ENCODE measurements at regions not wholly inside any gene's neighbourhood (a gene's known extent, or its start where the extent isn't known, plus 50 kb on each side); places are given as distances from the start of the nearest gene placed in this dataset.
A peak's percentile ranks its signal among the peaks of the same experiment; 100 is the strongest.

- Histone ChIP-seq H2AK5ac (ENCODE audit: low read length) (no peak overlapping the region), H3K23ac (ENCODE audit: low read length) (no peak overlapping the region), H2BK15ac (replicated peaks; ENCODE audit: low read depth) (no peak overlapping the region), H3K4me2 (ENCODE audit: low read length) (no peak overlapping the region), H3K4me1 (ENCODE audit: control insufficient read depth, low read depth, low read length) (no peaks in the 10 kb centered on the region), H3K27me3 (ENCODE audit: insufficient read depth, low read length, poor library complexity) (no peaks in the 10 kb centered on the region), H3K9ac (ENCODE audit: low read length) (no peak overlapping the region), H3K36me3 (ENCODE audit: control insufficient read depth, insufficient read depth, low read length) (no peaks in the 10 kb centered on the region), H3K79me2 (ENCODE audit: control insufficient read depth, insufficient read depth, low read length) (no peaks in the 10 kb centered on the region), H2BK5ac (ENCODE audit: low read length) (no peak overlapping the region), H3K79me1 (ENCODE audit: low read length) (no peaks in the 10 kb centered on the region), H4K8ac (ENCODE audit: low read depth, low read length) (no peak overlapping the region), H4K5ac (ENCODE audit: low read length) (no peak overlapping the region), H2BK120ac (ENCODE audit: low read depth, low read length) (no peak overlapping the region), H3K56ac (ENCODE audit: low read length) (no peak overlapping the region), H3K4ac (ENCODE audit: low read depth, low read length) (no peak overlapping the region), H3K18ac (ENCODE audit: low read length) (no peak overlapping the region), H3K27ac (ENCODE audit: low read depth, low read length) (no peak overlapping the region), H3K4me3 (ENCODE audit: low read length) (no peak overlapping the region)
- DNase-seq: peak; percentile 2
- no CpG with 5 or more reads among the region's 5 CpGs for WGBS (ENCODE audit: extremely low coverage, insufficient coverage, low lambda C conversion rate)
Observed at GRCh38 chr5:104576677-104577076, 1014.1 kb upstream of the NUDT12 start.

- no peak overlapping the region for H2AK5ac ChIP-seq (ENCODE audit: low read length)
Observed at GRCh38 chr5:104573949-104574709, 1011.5 kb upstream of the NUDT12 start.

GRCh38 chr5:104569621-104570020 is 1007.0 kb upstream of the NUDT12 start:
- no peaks in the 10 kb centered on the region for H3K79me2 ChIP-seq (ENCODE audit: control insufficient read depth, insufficient read depth, low read length)
- WGBS (ENCODE audit: extremely low coverage, insufficient coverage, low lambda C conversion rate): no CpG with 5 or more reads among the region's 1 CpG
- H3K4me2 ChIP-seq (ENCODE audit: low read length): no peak overlapping the region
- H4K5ac ChIP-seq (ENCODE audit: low read length): no peak overlapping the region
- no peak overlapping the region for H4K8ac ChIP-seq (ENCODE audit: low read depth, low read length)
- H3K4ac ChIP-seq (ENCODE audit: low read depth, low read length): no peak overlapping the region
- H3K27ac ChIP-seq (ENCODE audit: low read depth, low read length): no peak overlapping the region
- H3K23ac ChIP-seq (ENCODE audit: low read length): no peak overlapping the region
- H2BK15ac ChIP-seq (replicated peaks; ENCODE audit: low read depth): no peak overlapping the region
- no peak overlapping the region for H2BK120ac ChIP-seq (ENCODE audit: low read depth, low read length)
- no peak overlapping the region for H3K4me3 ChIP-seq (ENCODE audit: low read length)
- H3K27me3 ChIP-seq (ENCODE audit: insufficient read depth, low read length, poor library complexity): no peaks in the 10 kb centered on the region
- no peak overlapping the region for H3K18ac ChIP-seq (ENCODE audit: low read length)
- H3K56ac ChIP-seq (ENCODE audit: low read length): no peak overlapping the region
- no peak overlapping the region for H2BK5ac ChIP-seq (ENCODE audit: low read length)
- no peaks in the 10 kb centered on the region for H3K4me1 ChIP-seq (ENCODE audit: control insufficient read depth, low read depth, low read length)
- no peak for DNase-seq
- H2AK5ac ChIP-seq (ENCODE audit: low read length): no peak overlapping the region
- no peaks in the 10 kb centered on the region for H3K36me3 ChIP-seq (ENCODE audit: control insufficient read depth, insufficient read depth, low read length)
- no peaks in the 10 kb centered on the region for H3K79me1 ChIP-seq (ENCODE audit: low read length)
- H3K9ac ChIP-seq (ENCODE audit: low read length): no peak overlapping the region

More at GRCh38 chr5:104573949-104574709, 1011.5 kb upstream of the NUDT12 start:
- no peaks in the 10 kb centered on the region for H3K79me1 ChIP-seq (ENCODE audit: low read length)
- H4K5ac ChIP-seq (ENCODE audit: low read length): no peak overlapping the region
- no peak overlapping the region for H3K4me2 ChIP-seq (ENCODE audit: low read length)
- no CpG with 5 or more reads among the region's 4 CpGs for WGBS (ENCODE audit: extremely low coverage, insufficient coverage, low lambda C conversion rate)
- no peaks in the 10 kb centered on the region for H3K4me1 ChIP-seq (ENCODE audit: control insufficient read depth, low read depth, low read length)
- no peak overlapping the region for H4K8ac ChIP-seq (ENCODE audit: low read depth, low read length)
- H3K4me3 ChIP-seq (ENCODE audit: low read length): no peak overlapping the region
- no peaks in the 10 kb centered on the region for H3K36me3 ChIP-seq (ENCODE audit: control insufficient read depth, insufficient read depth, low read length)
- H3K79me2 ChIP-seq (ENCODE audit: control insufficient read depth, insufficient read depth, low read length): no peaks in the 10 kb centered on the region
- no peak overlapping the region for H3K27ac ChIP-seq (ENCODE audit: low read depth, low read length)
- H2BK5ac ChIP-seq (ENCODE audit: low read length): no peak overlapping the region
- no peak overlapping the region for H3K9ac ChIP-seq (ENCODE audit: low read length)
- H3K18ac ChIP-seq (ENCODE audit: low read length): no peak overlapping the region
- DNase-seq: no peak
- H3K4ac ChIP-seq (ENCODE audit: low read depth, low read length): no peak overlapping the region
- no peak overlapping the region for H2BK15ac ChIP-seq (replicated peaks; ENCODE audit: low read depth)
- no peak overlapping the region for H2BK120ac ChIP-seq (ENCODE audit: low read depth, low read length)
- no peaks in the 10 kb centered on the region for H3K27me3 ChIP-seq (ENCODE audit: insufficient read depth, low read length, poor library complexity)
- no peak overlapping the region for H3K56ac ChIP-seq (ENCODE audit: low read length)
- H3K23ac ChIP-seq (ENCODE audit: low read length): no peak overlapping the region

- Histone ChIP-seq H3K56ac (ENCODE audit: low read length) (no peak overlapping the region), H3K23ac (ENCODE audit: low read length) (no peak overlapping the region), H4K5ac (ENCODE audit: low read length) (no peak overlapping the region), H3K79me2 (ENCODE audit: control insufficient read depth, insufficient read depth, low read length) (no peaks in the 10 kb centered on the region), H3K9ac (ENCODE audit: low read length) (no peak overlapping the region), H3K36me3 (ENCODE audit: control insufficient read depth, insufficient read depth, low read length) (no peaks in the 10 kb centered on the region), H2AK5ac (ENCODE audit: low read length) (no peak overlapping the region), H3K27me3 (ENCODE audit: insufficient read depth, low read length, poor library complexity) (no peaks in the 10 kb centered on the region), H2BK15ac (replicated peaks; ENCODE audit: low read depth) (no peak overlapping the region), H2BK5ac (ENCODE audit: low read length) (no peak overlapping the region), H3K4me1 (ENCODE audit: control insufficient read depth, low read depth, low read length) (no peaks in the 10 kb centered on the region), H3K4me3 (ENCODE audit: low read length) (no peak overlapping the region), H3K4ac (ENCODE audit: low read depth, low read length) (no peak overlapping the region), H3K27ac (ENCODE audit: low read depth, low read length) (no peak overlapping the region), H3K79me1 (ENCODE audit: low read length) (no peaks in the 10 kb centered on the region), H3K18ac (ENCODE audit: low read length) (no peak overlapping the region), H4K8ac (ENCODE audit: low read depth, low read length) (no peak overlapping the region), H3K4me2 (ENCODE audit: low read length) (no peak overlapping the region), H2BK120ac (ENCODE audit: low read depth, low read length) (no peak overlapping the region)
- no peak for DNase-seq
- WGBS (ENCODE audit: extremely low coverage, insufficient coverage, low lambda C conversion rate): no CpG with 5 or more reads among the region's 4 CpGs
Observed at GRCh38 chr5:104564530-104564929, 1001.9 kb upstream of the NUDT12 start.

- Histone ChIP-seq H3K27ac (ENCODE audit: low read depth, low read length) (no peak overlapping the region), H3K79me1 (ENCODE audit: low read length) (no peaks in the 10 kb centered on the region), H3K4ac (ENCODE audit: low read depth, low read length) (no peak overlapping the region), H3K36me3 (ENCODE audit: control insufficient read depth, insufficient read depth, low read length) (no peaks in the 10 kb centered on the region), H4K8ac (ENCODE audit: low read depth, low read length) (no peak overlapping the region), H3K27me3 (ENCODE audit: insufficient read depth, low read length, poor library complexity) (no peaks in the 10 kb centered on the region), H3K4me1 (ENCODE audit: control insufficient read depth, low read depth, low read length) (no peaks in the 10 kb centered on the region), H3K79me2 (ENCODE audit: control insufficient read depth, insufficient read depth, low read length) (no peaks in the 10 kb centered on the region), H2BK15ac (replicated peaks; ENCODE audit: low read depth) (no peak overlapping the region), H2BK5ac (ENCODE audit: low read length) (no peak overlapping the region), H3K18ac (ENCODE audit: low read length) (no peak overlapping the region), H4K5ac (ENCODE audit: low read length) (no peak overlapping the region), H3K56ac (ENCODE audit: low read length) (no peak overlapping the region), H3K4me3 (ENCODE audit: low read length) (no peak overlapping the region), H2AK5ac (ENCODE audit: low read length) (no peak overlapping the region), H3K4me2 (ENCODE audit: low read length) (no peak overlapping the region), H2BK120ac (ENCODE audit: low read depth, low read length) (no peak overlapping the region), H3K23ac (ENCODE audit: low read length) (no peak overlapping the region), H3K9ac (ENCODE audit: low read length) (no peak overlapping the region)
- no CpG with 5 or more reads among the region's 3 CpGs for WGBS (ENCODE audit: extremely low coverage, insufficient coverage, low lambda C conversion rate)
- DNase-seq: no peak
Observed at GRCh38 chr5:104556957-104557356, 994.4 kb upstream of the NUDT12 start.

GRCh38 chr5:104551628-104552027 is 989.0 kb upstream of the NUDT12 start:
- no peak overlapping the region for H3K27ac ChIP-seq (ENCODE audit: low read depth, low read length)
- no peak overlapping the region for H4K8ac ChIP-seq (ENCODE audit: low read depth, low read length)
- no peaks in the 10 kb centered on the region for H3K79me2 ChIP-seq (ENCODE audit: control insufficient read depth, insufficient read depth, low read length)
- H3K56ac ChIP-seq (ENCODE audit: low read length): no peak overlapping the region
- H2BK120ac ChIP-seq (ENCODE audit: low read depth, low read length): no peak overlapping the region
- H3K27me3 ChIP-seq (ENCODE audit: insufficient read depth, low read length, poor library complexity): no peaks in the 10 kb centered on the region
- no peak overlapping the region for H2AK5ac ChIP-seq (ENCODE audit: low read length)
- no peak overlapping the region for H4K5ac ChIP-seq (ENCODE audit: low read length)
- no peaks in the 10 kb centered on the region for H3K36me3 ChIP-seq (ENCODE audit: control insufficient read depth, insufficient read depth, low read length)
- H3K23ac ChIP-seq (ENCODE audit: low read length): no peak overlapping the region
- H3K79me1 ChIP-seq (ENCODE audit: low read length): no peaks in the 10 kb centered on the region
- WGBS (ENCODE audit: extremely low coverage, insufficient coverage, low lambda C conversion rate): no CpG with 5 or more reads among the region's 3 CpGs
- H3K9ac ChIP-seq (ENCODE audit: low read length): no peak overlapping the region
- H3K4me1 ChIP-seq (ENCODE audit: control insufficient read depth, low read depth, low read length): no peaks in the 10 kb centered on the region
- no peak overlapping the region for H3K4me2 ChIP-seq (ENCODE audit: low read length)
- H3K4me3 ChIP-seq (ENCODE audit: low read length): no peak overlapping the region
- H3K4ac ChIP-seq (ENCODE audit: low read depth, low read length): no peak overlapping the region
- no peak for DNase-seq
- no peak overlapping the region for H2BK15ac ChIP-seq (replicated peaks; ENCODE audit: low read depth)
- H3K18ac ChIP-seq (ENCODE audit: low read length): no peak overlapping the region
- no peak overlapping the region for H2BK5ac ChIP-seq (ENCODE audit: low read length)
